Activated T-cell treated with anti-CD3 and anti-CD28 coated beads, Interleukin-2, amount 50 U/mL, for 24 hours (primary cell): ENCODE measurements at regions not wholly inside any gene's neighbourhood (a gene's known extent, or its start where the extent isn't known, plus 50 kb on each side); places are given as distances from the start of the nearest gene placed in this dataset.
"Not testable (repeated sequence)": the region's sequence is repeated elsewhere in the genome, so short reads cannot be mapped to it uniquely, and the experiment has no call there.

Experiments used
- DNase-seq: peaks from one replicate; pipeline ENCODE4 v3.0.0-alpha.2; 2020
- H3K27ac Mint-ChIP-seq: 2 replicates; pipeline ENCODE4 v1.8.0; 2020; ENCODE audit warnings: mild to moderate bottlenecking, mixed read lengths
- H3K27me3 Mint-ChIP-seq: 2 replicates; pipeline ENCODE4 v1.8.0; 2020; ENCODE audit warnings: mixed read lengths
- H3K36me3 Mint-ChIP-seq: 2 replicates; pipeline ENCODE4 v1.8.0; 2020; ENCODE audit warnings: low read depth, mixed read lengths
- H3K4me1 Mint-ChIP-seq: 2 replicates; pipeline ENCODE4 v1.8.0; 2020; ENCODE audit warnings: low read depth, mixed read lengths
- H3K4me3 Mint-ChIP-seq: 2 replicates; pipeline ENCODE4 v1.8.0; 2020; ENCODE audit warnings: mild to moderate bottlenecking, moderate library complexity, mixed read lengths
- H3K9me3 Mint-ChIP-seq: 2 replicates; pipeline ENCODE4 v1.8.0; 2020; ENCODE audit warnings: mixed read lengths

DNA sequence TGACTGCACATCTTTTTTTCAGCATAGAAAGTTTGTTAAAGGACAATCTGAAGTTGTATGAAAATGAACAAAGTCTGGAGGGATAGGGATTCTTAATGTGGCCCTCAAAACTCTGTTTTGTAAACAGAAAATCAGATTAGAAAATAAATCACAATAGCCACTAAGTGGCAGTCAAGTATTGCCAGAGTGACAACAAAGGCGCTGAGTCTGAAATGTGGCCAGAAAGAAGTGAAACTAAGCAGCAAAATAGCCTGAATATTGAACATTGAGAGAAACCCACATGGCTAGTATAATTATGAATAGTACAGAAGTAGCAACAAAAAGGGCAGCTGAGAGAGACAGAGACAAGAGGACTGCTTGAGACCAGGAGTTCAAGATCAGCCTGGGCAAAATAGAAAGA, 81.1 kb upstream of the CT45A1 start:
- H3K4me1 Mint-ChIP-seq: no peaks in the 10 kb centered on the region
- no peaks in the 10 kb centered on the region for H3K9me3 Mint-ChIP-seq
- no peaks in the 10 kb centered on the region for H3K36me3 Mint-ChIP-seq
- no peak for DNase-seq
- H3K4me3 Mint-ChIP-seq: no peak overlapping the region
- H3K27me3 Mint-ChIP-seq: peaks cover 39% of the 10 kb centered on the region
- no peak overlapping the region for H3K27ac Mint-ChIP-seq

DNA sequence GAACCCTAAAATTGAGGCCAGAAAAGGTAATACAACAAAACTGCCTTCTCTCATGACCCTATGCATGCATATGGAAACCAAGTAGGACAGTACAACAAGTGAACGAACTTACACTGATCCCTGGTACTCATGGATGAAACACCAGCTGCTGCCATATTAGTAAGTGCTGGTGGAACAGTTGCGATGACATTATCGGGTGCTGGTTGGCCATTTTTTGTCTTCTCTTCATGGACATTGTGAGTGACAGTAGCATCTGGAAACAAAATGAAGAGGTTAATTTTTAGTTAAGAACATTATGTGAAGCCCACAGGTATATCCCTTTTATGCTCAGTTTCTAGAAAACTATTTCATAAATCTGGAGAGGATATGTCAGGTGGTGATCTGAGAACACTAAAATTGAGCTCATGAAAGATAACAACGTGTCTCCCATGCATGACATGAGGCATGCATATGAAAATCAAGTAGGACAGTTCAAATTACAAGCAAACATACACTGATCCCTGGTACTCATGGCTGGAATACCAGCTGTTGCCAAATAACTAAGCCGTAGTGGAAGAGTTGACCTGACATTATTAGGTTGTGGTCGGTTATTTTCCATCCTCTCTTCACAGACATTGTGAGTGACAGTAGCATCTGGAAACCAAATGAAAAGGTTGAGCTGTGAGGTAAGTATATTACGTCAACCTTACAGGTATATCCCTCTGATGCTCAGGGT, 74.2 kb upstream of the CT45A1 start:
- Mint-ChIP-seq H3K4me3 (no peak overlapping the region), H3K9me3 (no peaks in the 10 kb centered on the region), H3K27ac (no peak overlapping the region), H3K36me3 (no peaks in the 10 kb centered on the region), H3K4me1 (no peaks in the 10 kb centered on the region), H3K27me3 (peaks cover 52% of the 10 kb centered on the region)
- DNase-seq: no peak

DNA sequence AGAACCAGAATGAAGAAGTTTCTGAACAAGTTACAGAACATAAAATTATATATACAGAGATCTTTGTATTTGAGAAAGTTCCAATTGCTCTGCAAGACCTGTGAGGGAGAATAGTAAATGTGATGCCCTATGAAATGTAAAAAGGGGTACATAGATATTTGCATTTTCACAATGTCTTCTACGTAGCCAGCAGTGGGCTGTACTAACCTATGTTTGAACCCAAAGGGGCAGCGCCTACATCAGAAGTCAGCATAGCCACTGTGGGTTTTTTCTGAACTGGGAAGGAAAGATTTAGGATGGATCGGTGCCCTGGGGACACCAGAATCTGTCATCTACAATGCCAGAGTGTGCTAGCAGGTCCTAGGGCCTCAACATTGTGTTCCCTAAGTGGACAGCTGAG, 69.5 kb upstream of the CT45A1 start:
- Mint-ChIP-seq H3K27ac (no peak overlapping the region), H3K4me3 (no peak overlapping the region), H3K36me3 (no peaks in the 10 kb centered on the region), H3K9me3 (no peaks in the 10 kb centered on the region), H3K27me3 (peaks cover 32% of the 10 kb centered on the region), H3K4me1 (no peaks in the 10 kb centered on the region)
- DNase-seq: no peak

DNA sequence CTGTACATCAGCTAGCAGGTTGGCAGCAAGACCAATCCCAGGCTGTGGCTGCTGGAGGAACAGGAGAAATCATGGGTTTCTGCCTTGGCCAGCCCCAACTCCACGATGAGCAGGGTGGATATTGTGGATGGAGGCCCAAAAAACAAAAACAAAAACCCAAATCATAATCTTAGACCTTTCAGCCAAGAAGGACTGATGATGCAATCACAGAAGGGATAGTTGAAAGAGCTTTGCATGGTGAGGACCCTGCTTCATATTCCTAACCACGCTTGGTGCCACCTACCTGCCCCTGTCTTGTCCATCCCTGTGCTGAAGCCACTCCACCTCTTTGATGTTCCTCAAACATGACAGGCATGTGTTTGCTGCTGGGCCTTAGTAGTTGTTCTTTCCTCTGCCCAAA, 68.8 kb upstream of the CT45A1 start:
- H3K9me3 Mint-ChIP-seq: no peaks in the 10 kb centered on the region
- no peak overlapping the region for H3K27ac Mint-ChIP-seq
- no peak overlapping the region for H3K4me3 Mint-ChIP-seq
- peaks cover 38% of the 10 kb centered on the region for H3K27me3 Mint-ChIP-seq
- no peaks in the 10 kb centered on the region for H3K36me3 Mint-ChIP-seq
- H3K4me1 Mint-ChIP-seq: no peaks in the 10 kb centered on the region
- no peak for DNase-seq

DNA sequence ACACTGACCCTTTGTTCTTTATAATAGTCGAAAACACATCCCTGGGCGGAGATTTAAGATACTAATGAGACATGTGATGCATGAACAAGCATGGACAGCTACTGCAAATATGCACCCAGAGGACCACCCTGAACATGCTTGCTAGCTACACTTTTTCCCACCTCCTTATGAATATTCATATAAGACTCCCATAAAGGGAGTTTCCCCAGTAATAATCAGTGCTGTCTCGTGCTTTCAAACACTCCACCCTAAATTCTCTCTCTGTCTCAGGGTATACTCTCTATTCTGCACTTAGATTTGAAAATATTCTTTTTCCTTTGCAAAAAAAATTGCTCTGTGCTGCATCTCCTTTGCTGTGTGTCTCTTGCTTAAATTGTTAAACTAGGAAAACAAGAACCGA, 64.4 kb upstream of the CT45A1 start:
- H3K4me3 Mint-ChIP-seq: no peak overlapping the region
- H3K4me1 Mint-ChIP-seq: no peaks in the 10 kb centered on the region
- no peak for DNase-seq
- H3K27ac Mint-ChIP-seq: no peak overlapping the region
- H3K9me3 Mint-ChIP-seq: no peaks in the 10 kb centered on the region
- H3K36me3 Mint-ChIP-seq: no peaks in the 10 kb centered on the region
- peaks cover 39% of the 10 kb centered on the region for H3K27me3 Mint-ChIP-seq

DNA sequence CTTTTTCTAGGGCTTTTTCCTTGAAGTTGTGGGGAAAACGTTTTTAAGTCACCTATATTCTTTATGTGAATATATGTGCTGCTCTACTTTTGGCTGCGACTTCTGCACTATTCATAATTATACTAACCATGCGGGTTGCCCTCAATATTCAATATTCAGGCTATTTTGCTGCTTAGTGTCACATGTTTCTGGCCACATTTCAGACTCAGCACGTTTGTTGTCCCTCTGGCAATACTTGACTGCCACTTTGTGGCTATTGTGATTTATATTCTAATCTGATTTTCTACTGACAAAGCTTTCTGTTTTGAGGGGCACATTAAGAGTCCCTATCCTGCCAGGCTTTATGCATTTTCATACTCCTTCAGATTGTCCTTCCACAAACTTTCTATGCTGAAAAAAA, 63.9 kb upstream of the CT45A1 start:
- no peaks in the 10 kb centered on the region for H3K9me3 Mint-ChIP-seq
- DNase-seq: no peak
- no peaks in the 10 kb centered on the region for H3K36me3 Mint-ChIP-seq
- no peak overlapping the region for H3K4me3 Mint-ChIP-seq
- H3K27ac Mint-ChIP-seq: no peak overlapping the region
- H3K27me3 Mint-ChIP-seq: peaks cover 37% of the 10 kb centered on the region
- no peaks in the 10 kb centered on the region for H3K4me1 Mint-ChIP-seq

DNA sequence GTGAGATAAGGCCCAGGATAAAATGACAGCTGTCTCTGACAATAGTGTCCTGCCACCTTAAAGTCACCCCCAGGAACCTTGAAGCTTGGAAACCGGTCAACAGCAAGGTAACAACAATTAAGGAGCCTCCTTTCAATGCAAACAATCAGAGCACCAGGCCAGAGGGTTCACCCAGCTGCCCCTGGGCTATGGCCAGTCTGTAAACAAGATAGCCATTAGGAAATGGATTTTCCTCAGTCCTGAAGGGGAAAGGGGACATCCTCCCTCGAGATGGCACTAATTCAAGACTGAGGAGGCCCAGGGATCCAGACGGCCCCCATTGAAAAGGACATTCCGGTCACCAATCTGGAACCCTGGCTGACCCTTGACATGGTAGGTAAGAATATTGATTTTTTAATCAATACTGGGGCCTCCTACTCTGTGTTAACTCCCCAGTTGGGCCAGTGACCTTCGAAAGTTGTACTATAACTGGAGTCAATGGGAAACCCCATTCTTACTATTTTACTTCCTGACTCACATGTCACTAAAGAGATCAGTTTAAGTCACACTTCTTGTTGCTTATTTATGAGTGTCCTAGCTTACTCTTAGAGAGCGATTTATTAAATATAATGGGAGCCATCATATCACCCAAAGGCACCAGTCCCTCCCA, 61.7 kb upstream of the CT45A1 start:
- H3K36me3 Mint-ChIP-seq: no peaks in the 10 kb centered on the region
- H3K4me3 Mint-ChIP-seq: no peak overlapping the region
- no peak for DNase-seq
- H3K27ac Mint-ChIP-seq: no peak overlapping the region
- H3K4me1 Mint-ChIP-seq: no peaks in the 10 kb centered on the region
- H3K27me3 Mint-ChIP-seq: peaks cover 47% of the 10 kb centered on the region
- H3K9me3 Mint-ChIP-seq: no peaks in the 10 kb centered on the region

DNA sequence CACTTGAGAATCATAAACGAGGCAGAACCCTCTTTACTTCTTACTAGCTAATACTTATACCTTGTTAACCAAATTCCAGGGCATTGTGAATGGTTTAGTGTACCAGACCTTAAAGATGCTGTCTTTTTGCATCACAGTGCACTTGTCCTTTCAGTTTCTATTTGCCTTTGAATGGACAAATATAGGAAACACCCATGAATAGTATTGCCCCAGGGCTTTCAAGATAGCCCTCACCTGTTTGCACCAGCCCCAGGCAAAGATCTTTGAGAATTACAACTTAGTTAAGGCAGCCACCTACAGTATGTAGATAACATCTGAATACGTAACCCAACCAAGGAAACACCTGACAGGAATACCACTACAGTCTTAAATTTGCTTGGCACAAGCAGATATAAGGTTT, 60.8 kb upstream of the CT45A1 start:
- no peaks in the 10 kb centered on the region for H3K36me3 Mint-ChIP-seq
- no peaks in the 10 kb centered on the region for H3K4me1 Mint-ChIP-seq
- H3K4me3 Mint-ChIP-seq: no peak overlapping the region
- no peaks in the 10 kb centered on the region for H3K9me3 Mint-ChIP-seq
- no peak overlapping the region for H3K27ac Mint-ChIP-seq
- no peak for DNase-seq
- peaks cover 47% of the 10 kb centered on the region for H3K27me3 Mint-ChIP-seq

DNA sequence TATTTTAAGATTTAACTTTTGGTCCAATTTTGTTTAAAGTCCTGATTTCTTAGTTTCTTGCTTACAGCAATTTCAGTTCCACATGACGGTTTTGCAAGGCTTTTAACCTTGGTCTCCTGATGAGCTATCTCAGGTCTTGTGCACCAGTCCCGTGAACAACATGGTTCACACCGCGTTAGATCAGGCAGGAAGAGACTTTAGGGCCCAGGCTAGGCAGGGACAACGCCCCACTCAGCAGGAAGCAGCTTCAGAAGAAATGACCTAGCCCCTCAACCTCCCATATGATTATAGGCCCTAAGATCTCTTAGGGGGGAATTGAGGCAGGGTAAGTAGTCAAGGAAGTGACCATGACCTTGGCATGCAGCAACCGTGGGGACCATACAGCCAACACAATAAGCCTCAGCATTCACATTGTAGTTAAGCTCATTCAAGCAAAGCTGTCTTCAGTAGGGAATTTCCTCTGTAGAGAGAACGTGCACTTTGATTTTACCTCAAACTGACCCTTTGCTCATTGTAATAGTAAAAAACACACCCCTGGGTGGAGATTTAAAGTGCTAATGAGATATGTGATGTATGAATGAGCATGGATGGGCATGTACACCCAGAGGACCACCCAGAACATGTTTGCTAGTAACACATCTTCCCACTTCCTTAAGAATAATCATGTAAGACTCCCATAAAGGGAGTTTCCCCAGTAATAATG, 55.3 kb upstream of the CT45A1 start:
- not testable (repeated sequence) for DNase-seq, H3K27ac Mint-ChIP-seq, H3K4me3 Mint-ChIP-seq, H3K36me3 Mint-ChIP-seq, H3K4me1 Mint-ChIP-seq, H3K9me3 Mint-ChIP-seq
- H3K27me3 Mint-ChIP-seq: peaks cover 38% of the 10 kb centered on the region
